ENCODE measurements at regions not wholly inside any gene's neighbourhood (a gene's known extent, or its start where the extent isn't known, plus 50 kb on each side); places are given as distances from the start of the nearest gene placed in this dataset.
"Not testable (repeated sequence)": the region's sequence is repeated elsewhere in the genome, so short reads cannot be mapped to it uniquely, and the experiment has no call there.

DNA sequence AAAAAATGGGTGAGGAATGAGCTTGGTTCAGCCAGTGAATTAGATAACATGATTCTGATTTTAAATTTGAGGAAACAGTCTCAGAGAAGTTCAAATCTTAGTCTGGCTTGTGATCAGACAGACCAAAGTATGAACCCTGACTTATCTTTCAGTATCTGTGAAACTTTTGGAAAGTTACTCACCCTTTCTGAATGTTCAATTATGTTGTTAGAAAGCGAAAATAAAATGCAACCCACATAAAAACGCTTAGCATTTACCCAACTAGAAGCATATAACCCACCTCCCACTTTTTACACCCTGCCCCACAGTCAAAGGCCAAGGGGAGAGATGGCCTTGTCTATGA is 319.7 kb downstream of the SPATA31A1 start:
- TF ChIP-seq, protein P1, sequence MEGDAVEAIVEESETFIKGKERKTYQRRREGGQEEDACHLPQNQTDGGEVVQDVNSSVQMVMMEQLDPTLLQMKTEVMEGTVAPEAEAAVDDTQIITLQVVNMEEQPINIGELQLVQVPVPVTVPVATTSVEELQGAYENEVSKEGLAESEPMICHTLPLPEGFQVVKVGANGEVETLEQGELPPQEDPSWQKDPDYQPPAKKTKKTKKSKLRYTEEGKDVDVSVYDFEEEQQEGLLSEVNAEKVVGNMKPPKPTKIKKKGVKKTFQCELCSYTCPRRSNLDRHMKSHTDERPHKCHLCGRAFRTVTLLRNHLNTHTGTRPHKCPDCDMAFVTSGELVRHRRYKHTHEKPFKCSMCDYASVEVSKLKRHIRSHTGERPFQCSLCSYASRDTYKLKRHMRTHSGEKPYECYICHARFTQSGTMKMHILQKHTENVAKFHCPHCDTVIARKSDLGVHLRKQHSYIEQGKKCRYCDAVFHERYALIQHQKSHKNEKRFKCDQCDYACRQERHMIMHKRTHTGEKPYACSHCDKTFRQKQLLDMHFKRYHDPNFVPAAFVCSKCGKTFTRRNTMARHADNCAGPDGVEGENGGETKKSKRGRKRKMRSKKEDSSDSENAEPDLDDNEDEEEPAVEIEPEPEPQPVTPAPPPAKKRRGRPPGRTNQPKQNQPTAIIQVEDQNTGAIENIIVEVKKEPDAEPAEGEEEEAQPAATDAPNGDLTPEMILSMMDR (IDR thresholded peaks at IDR 0.05; ENCODE audit: low read length) = not testable (repeated sequence)
- TF ChIP-seq EZH2phosphoT487 (IDR thresholded peaks at IDR 0.05; ENCODE audit: low read length) = not testable (repeated sequence)
